Chondrocyte (in vitro differentiated cells): ENCODE measurements at regions not wholly inside any gene's neighbourhood (a gene's known extent, or its start where the extent isn't known, plus 50 kb on each side); places are given as distances from the start of the nearest gene placed in this dataset.

Experiments
- DNase-seq: peaks from one replicate; pipeline ENCODE4 v3.0.0; 2021; ENCODE audit warnings: mixed read lengths, low spot score
- H3K27ac Mint-ChIP-seq: one replicate; pipeline ENCODE4 v1.8.0; 2021; ENCODE audit warnings: mild to moderate bottlenecking, moderate library complexity, mixed read lengths; ENCODE audit not compliant: unreplicated experiment
- H3K27me3 Mint-ChIP-seq: 2 replicates; pipeline ENCODE4 v1.8.0; 2021; ENCODE audit warnings: low read depth, mixed read lengths
- H3K36me3 Mint-ChIP-seq: 2 replicates; pipeline ENCODE4 v1.8.0; 2021; ENCODE audit warnings: low read depth, mixed read lengths
- H3K4me1 Mint-ChIP-seq: 2 replicates; pipeline ENCODE4 v1.8.0; 2021; ENCODE audit warnings: low read depth, mild to moderate bottlenecking, mixed read lengths
- H3K4me3 Mint-ChIP-seq: one replicate; pipeline ENCODE4 v1.8.0; 2021; ENCODE audit warnings: mild to moderate bottlenecking, moderate library complexity, mixed read lengths; ENCODE audit not compliant: unreplicated experiment
- H3K9me3 Mint-ChIP-seq: 2 replicates; pipeline ENCODE4 v1.8.0; 2021; ENCODE audit warnings: low read depth, mixed read lengths
- TF ChIP-seq, protein P1 (sequence below): fragments of 200-600 bp; sonication (generic); IDR thresholded peaks from 2 replicates; pipeline ENCODE4 v1.5.0; 2021; ENCODE audit warnings: antibody characterized with exemption, mild to moderate bottlenecking, moderate library complexity

DNA sequence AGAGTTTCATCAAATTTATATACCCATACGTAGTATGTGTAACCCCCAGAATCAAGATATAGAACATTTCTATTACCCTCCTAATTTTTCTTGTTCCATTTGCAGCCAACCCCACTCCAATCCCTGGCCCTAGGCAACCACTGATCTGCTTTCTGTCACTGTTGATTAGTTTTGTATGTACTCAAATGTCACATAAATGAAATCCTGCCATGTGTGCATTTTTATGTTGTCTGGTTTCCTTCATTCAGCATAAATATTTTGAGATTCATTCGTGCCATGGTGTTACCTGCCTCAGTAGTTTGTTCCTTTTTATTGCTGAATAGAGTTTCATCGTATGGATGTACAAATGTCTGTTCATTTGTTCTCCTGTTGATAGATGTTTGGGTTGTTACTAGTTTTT, 126.3 kb downstream of the MID1IP1 start:
- Mint-ChIP-seq H3K27ac (no peak overlapping the region), H3K4me1 (peaks cover 3% of the 10 kb centered on the region), H3K9me3 (peaks cover 15% of the 10 kb centered on the region), H3K36me3 (no peaks in the 10 kb centered on the region), H3K27me3 (no peaks in the 10 kb centered on the region), H3K4me3 (no peak overlapping the region)
- DNase-seq = no peak
- TF ChIP-seq, protein P1, sequence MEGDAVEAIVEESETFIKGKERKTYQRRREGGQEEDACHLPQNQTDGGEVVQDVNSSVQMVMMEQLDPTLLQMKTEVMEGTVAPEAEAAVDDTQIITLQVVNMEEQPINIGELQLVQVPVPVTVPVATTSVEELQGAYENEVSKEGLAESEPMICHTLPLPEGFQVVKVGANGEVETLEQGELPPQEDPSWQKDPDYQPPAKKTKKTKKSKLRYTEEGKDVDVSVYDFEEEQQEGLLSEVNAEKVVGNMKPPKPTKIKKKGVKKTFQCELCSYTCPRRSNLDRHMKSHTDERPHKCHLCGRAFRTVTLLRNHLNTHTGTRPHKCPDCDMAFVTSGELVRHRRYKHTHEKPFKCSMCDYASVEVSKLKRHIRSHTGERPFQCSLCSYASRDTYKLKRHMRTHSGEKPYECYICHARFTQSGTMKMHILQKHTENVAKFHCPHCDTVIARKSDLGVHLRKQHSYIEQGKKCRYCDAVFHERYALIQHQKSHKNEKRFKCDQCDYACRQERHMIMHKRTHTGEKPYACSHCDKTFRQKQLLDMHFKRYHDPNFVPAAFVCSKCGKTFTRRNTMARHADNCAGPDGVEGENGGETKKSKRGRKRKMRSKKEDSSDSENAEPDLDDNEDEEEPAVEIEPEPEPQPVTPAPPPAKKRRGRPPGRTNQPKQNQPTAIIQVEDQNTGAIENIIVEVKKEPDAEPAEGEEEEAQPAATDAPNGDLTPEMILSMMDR = no peak

DNA sequence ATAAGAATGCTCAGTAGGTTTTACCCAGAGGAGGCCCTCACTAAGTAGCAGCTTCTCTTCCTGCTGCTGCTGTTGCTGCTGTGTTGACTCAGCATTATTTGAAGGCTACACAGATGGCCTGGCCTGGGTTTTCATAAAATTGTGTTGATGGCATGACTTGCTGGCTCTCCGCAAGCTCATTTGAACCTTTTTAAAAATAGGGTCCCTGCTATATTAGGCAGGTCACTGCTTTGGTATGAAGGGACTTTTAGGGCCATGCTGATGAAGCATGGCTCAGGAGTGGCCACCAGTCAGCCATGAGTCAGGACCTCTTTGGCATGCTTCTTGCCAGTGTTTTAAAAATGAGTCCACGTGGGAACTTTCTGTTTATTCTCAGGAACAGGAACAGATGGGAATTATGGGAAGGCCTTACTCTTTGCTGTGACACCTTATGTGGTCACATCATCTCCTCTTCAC, 128.7 kb downstream of the MID1IP1 start:
- Mint-ChIP-seq H3K4me1 (peaks cover 3% of the 10 kb centered on the region), H3K27ac (peak overlapping the region; percentile 43), H3K4me3 (no peak overlapping the region), H3K36me3 (no peaks in the 10 kb centered on the region), H3K9me3 (peaks cover 15% of the 10 kb centered on the region), H3K27me3 (no peaks in the 10 kb centered on the region)
- no peak for DNase-seq
- TF ChIP-seq, protein P1 = no peak

DNA sequence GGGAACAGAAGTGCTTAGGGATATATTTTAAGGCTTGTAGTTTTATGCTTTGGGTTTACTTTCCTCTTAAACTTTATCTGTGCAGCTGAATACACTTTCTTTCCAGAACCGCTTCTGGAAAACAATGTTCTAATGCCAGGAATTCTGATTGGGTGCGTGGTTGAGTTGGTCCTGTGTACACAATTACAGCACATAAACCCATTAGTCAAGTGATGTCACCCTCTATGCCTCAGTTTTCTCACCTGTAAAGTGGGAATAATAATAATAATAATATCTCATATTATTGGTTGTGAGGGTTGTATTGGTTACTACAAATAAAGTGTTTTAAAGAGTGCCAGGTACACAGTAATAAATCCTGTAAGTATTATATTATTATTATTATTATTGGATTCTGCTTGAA, 129.2 kb downstream of the MID1IP1 start:
- DNase-seq = no peak
- H3K9me3 Mint-ChIP-seq = peaks cover 13% of the 10 kb centered on the region
- no peak overlapping the region for H3K4me3 Mint-ChIP-seq
- H3K27me3 Mint-ChIP-seq = no peaks in the 10 kb centered on the region
- H3K4me1 Mint-ChIP-seq = peaks cover 3% of the 10 kb centered on the region
- H3K36me3 Mint-ChIP-seq = no peaks in the 10 kb centered on the region
- TF ChIP-seq, protein P1 = no peak
- no peak overlapping the region for H3K27ac Mint-ChIP-seq

DNA sequence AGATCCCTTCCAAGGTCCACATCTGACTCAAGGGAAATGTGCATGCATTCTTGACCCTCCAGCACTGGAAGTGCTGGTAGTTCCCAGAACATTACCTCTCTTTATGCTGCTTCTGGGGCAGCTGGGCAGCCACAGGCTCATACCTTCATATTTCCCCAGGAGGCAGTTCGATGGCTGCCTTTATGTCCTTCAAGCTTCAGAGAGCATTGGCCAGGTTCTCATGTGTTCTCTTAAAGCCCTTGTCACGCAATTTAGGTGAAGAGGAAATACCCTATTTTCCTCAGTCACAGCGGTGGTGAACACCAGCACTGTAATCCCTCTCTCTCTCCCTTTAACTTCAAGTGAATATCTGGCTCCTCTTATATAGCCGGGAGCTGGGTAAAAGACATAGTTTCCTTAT, 134.3 kb downstream of the MID1IP1 start:
- H3K36me3 Mint-ChIP-seq = no peaks in the 10 kb centered on the region
- DNase-seq = no peak
- no peaks in the 10 kb centered on the region for H3K4me1 Mint-ChIP-seq
- H3K9me3 Mint-ChIP-seq = peaks cover 13% of the 10 kb centered on the region
- no peak overlapping the region for H3K27ac Mint-ChIP-seq
- no peak overlapping the region for H3K4me3 Mint-ChIP-seq
- no peaks in the 10 kb centered on the region for H3K27me3 Mint-ChIP-seq
- TF ChIP-seq, protein P1 = no peak

DNA sequence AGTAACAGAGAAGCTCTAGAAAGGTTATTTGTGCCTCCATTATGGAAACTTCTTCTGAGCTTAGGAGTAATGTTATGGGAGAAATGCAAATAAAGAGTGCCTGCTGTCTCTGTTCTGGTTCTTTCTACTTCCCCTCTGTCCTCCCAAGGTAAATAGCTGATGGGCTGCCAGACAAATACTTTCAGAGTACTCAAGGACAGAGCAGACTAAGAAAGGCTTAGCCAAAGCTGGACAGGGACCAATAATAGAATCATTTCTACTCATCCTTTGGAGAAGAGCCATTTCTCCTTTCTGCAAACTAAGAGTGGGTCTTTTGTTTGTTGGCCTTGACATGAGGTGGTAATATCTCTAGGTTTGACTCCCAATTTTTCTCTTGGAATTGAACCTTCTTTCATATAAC, 136.1 kb downstream of the MID1IP1 start:
- peaks cover 25% of the 10 kb centered on the region for H3K9me3 Mint-ChIP-seq
- TF ChIP-seq, protein P1 = no peak

More for the DNA sequence above, 136.1 kb downstream of the MID1IP1 start:
- no peaks in the 10 kb centered on the region for H3K4me1 Mint-ChIP-seq
- no peak for DNase-seq
- no peaks in the 10 kb centered on the region for H3K36me3 Mint-ChIP-seq
- H3K27me3 Mint-ChIP-seq = no peaks in the 10 kb centered on the region
- no peak overlapping the region for H3K27ac Mint-ChIP-seq
- H3K4me3 Mint-ChIP-seq = no peak overlapping the region
